ENCODE measurements at regions not wholly inside any gene's neighbourhood (a gene's known extent, or its start where the extent isn't known, plus 50 kb on each side); places are given as distances from the start of the nearest gene placed in this dataset.

- DNase-seq (ENCODE audit: low spot score): no peak
Measured at GRCh38 chrX:109312757-109313156, 169.1 kb downstream of the GUCY2F start.

DNA sequence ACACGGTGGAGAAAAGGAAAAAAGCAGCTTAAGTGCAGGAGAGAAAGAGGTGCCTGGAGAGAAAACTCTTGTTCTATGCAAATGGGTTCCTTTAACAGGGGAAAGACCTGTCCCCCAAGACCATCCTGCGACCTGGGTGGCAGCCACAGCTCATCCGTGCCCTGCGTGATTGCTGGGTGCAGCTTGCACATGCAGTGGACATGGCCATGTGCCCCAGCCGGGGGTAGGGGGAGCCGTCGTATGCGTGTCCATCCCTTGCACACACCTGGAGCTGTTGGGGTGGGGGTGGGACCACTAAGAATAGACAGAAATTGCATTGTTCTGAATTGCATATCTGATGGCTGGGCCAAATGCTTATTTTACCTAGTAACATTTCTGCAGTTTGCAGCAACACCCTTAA lies 171.9 kb downstream of the GUCY2F start:
- no peak for DNase-seq (ENCODE audit: low spot score)

GRCh38 chrX:109301177-109301576 lies 180.7 kb downstream of the GUCY2F start:
- DNase-seq (ENCODE audit: low spot score): no peak

GRCh38 chrX:109300415-109300814 lies 181.5 kb downstream of the GUCY2F start:
- DNase-seq (ENCODE audit: low spot score): no peak

- no peak for DNase-seq (ENCODE audit: low spot score)
Measured at GRCh38 chrX:109299091-109299490, 182.8 kb downstream of the GUCY2F start.

GRCh38 chrX:109294097-109294814 lies 187.6 kb downstream of the GUCY2F start:
- no peak for DNase-seq (ENCODE audit: low spot score)

GRCh38 chrX:109283870-109284269 lies 198.0 kb downstream of the GUCY2F start:
- no peak for DNase-seq (ENCODE audit: low spot score)

GRCh38 chrX:109281483-109282275 lies 200.2 kb downstream of the GUCY2F start:
- DNase-seq (ENCODE audit: low spot score): peak; percentile 60

DNA sequence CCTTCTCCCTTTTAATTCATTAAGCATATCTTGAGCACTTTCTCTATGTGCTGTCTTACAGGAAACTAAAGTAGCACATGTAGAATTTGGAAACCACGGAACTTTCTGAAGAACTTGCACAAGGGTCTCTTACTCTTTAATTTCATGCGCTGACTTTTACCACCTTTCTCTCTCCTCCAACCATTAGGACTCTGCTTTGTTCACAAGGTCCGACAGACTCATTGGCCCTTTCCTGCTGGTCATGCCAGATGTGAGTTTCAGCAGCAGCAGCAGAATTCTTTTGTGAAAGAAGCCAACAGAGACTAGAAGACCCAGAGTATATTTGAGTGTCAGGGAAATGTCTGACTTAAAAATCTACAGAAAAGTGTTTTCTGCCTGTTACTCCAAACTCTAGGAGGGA lies 207.1 kb downstream of the GUCY2F start:
- no peak for DNase-seq (ENCODE audit: low spot score)

DNA sequence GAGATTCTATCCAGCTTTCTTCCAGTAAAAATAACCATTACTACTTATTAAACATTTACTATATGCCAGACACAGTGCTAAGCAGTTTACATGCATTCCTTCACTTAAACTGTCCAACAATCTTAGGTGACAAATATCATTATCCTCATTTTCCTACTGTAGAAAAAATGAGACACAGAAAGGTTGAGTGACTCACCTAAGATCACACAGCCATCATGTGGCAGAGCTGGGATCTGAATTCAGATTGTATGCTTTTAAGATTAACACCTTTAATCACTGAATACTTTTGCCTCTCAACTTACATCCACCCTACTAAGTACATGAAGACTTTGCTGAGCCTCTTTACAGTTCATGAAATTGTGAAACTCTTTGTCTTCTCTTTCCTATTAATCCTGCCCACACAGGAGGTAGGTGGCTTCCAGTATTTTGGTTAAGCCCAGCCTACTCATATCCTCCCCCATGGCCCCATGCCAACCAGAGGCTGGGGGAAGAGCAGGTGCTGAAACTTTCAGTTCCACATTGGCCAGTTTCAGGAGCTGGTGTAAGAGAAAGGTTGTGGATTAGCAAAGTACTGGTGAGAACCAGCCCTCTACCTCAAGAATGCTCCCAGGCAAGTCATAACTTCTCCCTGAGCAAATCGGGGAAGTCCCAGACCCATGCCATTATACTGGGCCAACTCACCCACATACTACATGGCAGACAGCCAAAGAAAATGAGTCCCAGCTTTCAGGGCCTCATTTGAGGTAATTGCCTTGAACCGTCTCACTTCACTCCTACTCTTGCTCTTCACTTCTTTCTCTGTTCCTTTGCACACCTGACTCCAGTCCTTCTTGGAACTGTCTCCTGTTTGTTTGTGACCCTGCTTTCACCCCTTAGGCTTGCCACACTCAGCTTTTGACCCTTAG lies 211.1 kb downstream of the GUCY2F start:
- peak; percentile 69 for DNase-seq (ENCODE audit: low spot score)

DNA sequence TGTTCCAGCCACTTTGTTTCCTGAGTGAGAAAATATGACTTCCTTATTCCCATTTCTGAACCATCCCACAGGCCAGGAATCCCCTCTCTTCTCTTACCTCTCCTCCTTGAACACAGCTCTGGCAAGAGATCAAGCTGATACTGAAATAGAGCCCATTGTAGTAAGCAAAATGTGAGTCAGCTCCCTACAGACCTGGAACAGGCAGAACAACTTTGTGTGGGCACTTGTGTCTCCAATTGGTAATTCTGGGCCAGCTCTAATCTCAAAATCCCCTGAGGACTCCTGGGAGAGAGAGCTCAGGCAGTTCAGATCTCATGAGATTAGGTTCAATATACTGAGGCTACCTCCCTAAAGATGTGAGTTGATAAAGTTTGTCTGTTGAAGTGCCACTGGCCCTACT lies 213.5 kb downstream of the GUCY2F start:
- DNase-seq (ENCODE audit: low spot score): no peak

DNA sequence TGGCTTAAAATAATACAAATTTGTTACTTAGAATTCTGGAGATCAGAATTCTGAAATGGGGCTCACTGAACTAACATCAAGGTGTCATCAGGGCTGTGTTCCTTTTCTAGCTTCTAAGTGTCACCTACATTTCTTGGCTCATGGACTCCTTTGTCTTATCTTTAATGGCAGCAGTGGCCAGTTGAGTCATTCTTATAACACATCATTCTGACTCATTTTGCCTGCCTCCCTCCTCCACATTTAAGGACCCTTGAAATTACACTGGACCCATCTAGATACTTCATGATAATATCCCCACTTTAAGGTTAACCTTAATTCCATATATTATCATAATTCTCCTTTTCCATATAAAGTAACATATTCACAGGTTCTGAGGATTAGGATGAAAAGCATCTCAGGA lies 215.9 kb downstream of the GUCY2F start:
- no peak for DNase-seq (ENCODE audit: low spot score)

- no peak for DNase-seq (ENCODE audit: low spot score)
Measured at GRCh38 chrX:109264878-109265277, 217.0 kb downstream of the GUCY2F start.

GRCh38 chrX:109261279-109261678 lies 220.6 kb downstream of the GUCY2F start:
- no peak for DNase-seq (ENCODE audit: low spot score)

GRCh38 chrX:109252789-109253188 lies 229.1 kb downstream of the GUCY2F start:
- no peak for DNase-seq (ENCODE audit: low spot score)

DNA sequence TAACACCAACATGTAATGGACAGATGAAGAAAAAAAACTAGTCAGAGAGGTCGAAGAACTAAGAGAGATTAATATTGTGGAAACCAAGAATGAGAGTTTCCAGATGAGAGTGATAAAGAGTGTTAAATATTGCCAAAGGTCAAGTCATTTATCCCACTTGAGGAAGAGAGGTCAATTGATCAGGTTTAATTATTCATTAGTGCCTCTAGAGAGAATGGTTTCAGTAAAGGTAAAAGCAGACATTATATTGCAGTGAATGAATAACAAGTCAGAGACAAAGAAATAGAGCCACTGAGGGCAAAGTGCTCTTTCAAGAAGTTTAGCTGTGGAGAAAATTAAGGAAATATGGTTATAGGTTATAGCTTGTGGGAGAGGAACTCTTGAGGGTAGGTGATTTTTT lies 263.1 kb downstream of the GUCY2F start:
- no peak for DNase-seq (ENCODE audit: low spot score)

GRCh38 chrX:109199726-109200125 lies 282.2 kb downstream of the GUCY2F start:
- DNase-seq (ENCODE audit: low spot score): no peak

DNA sequence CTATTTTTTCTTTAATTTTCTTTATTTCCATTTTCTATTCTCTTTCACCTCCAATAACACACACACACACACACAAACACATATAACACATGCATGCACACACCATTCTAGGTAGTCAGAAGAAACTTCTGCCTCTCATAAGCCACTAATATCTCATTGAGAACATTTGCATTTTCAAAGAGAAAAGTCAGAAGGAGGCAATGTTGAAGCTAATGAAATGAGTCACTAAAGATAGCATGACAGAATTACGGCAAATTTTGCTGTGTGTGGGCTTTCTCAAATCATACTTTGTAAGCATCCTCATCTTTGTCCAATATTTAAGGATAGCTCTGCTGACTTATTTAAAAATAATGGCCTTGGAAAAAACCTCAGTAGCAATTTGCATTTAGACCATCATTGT lies 291.3 kb downstream of the GUCY2F start:
- DNase-seq (ENCODE audit: low spot score): no peak

GRCh38 chrX:109187473-109188168 lies 294.3 kb downstream of the GUCY2F start:
- DNase-seq (ENCODE audit: low spot score): no peak

DNA sequence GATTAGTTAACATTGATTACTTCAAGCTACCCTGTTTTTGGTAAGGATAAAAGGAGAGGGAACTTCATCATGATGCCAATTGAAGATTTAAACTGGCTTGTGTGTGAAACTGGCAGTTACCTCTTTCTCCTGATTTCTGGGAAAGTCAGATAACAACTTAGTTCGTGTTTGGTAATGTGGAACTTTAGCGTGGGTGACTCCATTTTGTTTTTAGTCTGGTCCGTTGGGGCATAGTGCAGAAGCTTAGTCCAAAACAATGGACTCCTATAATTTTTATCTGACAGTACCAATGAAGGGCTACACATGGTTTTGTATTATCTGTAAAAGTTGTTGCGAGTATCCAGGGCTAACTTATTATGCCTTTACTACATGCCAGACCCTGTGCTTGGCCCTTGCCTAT lies 294.9 kb downstream of the GUCY2F start:
- DNase-seq (ENCODE audit: low spot score): no peak

DNA sequence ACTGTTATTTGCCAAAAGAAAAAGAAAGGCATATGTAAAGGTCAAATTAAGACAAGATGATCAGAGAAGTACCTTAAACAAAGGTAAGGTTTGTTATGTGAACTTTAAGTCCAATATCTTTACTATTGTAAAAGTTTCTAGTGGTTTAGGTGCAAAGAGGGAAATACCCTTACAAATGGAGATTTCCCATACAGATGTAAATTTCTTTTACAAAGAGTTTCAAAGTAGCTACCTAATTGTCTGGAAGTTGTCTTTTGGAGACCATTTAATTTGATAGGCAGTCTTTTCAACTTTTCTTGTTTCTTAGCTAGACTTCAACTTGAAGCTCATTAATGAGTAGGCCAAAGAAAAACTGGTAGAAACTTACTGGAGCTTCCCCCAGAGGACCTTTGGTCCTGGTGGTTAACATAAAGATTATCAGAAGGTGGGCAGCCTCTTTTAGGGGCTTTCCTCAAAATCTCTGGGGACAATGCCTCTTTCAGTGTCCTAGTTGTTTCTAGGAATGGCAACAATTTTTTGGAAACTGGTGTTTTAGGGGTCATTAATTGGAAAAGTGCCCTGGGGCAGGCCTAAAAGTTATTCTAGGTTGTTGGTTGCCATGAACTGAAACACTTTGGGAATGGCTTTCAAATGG lies 297.3 kb downstream of the GUCY2F start:
- no peak for DNase-seq (ENCODE audit: low spot score)

All from ureter (tissue), 1 donor.